ENCODE measurements at regions not wholly inside any gene's neighbourhood (a gene's known extent, or its start where the extent isn't known, plus 50 kb on each side); places are given as distances from the start of the nearest gene placed in this dataset.

GRCh38 chr16:17538927-17539326 lies 68.2 kb upstream of the XYLT1 start:
- TF ChIP-seq CTCF (IDR thresholded peaks at IDR 0.05) (no peak), POLR2A (IDR thresholded peaks at IDR 0.05) (no peak), EP300 (IDR thresholded peaks at IDR 0.05) (no peak)

All from ovary (tissue), 3 donors.